A673 (cell line): ENCODE measurements at regions not wholly inside any gene's neighbourhood (a gene's known extent, or its start where the extent isn't known, plus 50 kb on each side); places are given as distances from the start of the nearest gene placed in this dataset.

Experiments
- BruUV-seq: library from RNA; stranded (reverse); fragments of 400-500 nt; replicated peaks from 2 replicates; lab custom pipeline; 2021; lab: Mats Ljungman, UMichigan
- CTCF ChIA-PET: fragments of 300-600 bp; sonication (Branson Sonifier 250); formaldehyde crosslinking; loops from one replicate; lab custom pipeline; 2022; ENCODE audit warnings: antibody characterized with exemption; lab: Charles Lee
- POLR2A ChIA-PET: fragments of 300-600 bp; sonication (Branson Sonifier 250); formaldehyde crosslinking; loops from one replicate; lab custom pipeline; 2022; ENCODE audit warnings: antibody characterized with exemption; ENCODE audit not compliant: low non-redundant PET; lab: Charles Lee
- DNase-seq: peaks from one replicate; pipeline ENCODE4 v3.0.0-alpha.2; 2015; ENCODE audit warnings: low spot score
- H3K27ac ChIP-seq: fragments of 200-600 bp; sonication (generic); 2 replicates; pipeline ENCODE4 v1.5.1; 2016; ENCODE audit warnings: mixed run types, low read depth, mild to moderate bottlenecking, mixed read lengths, antibody characterized with exemption, low read length; ENCODE audit not compliant: poor library complexity, severe bottlenecking
- H3K27me3 ChIP-seq: fragments of 200-600 bp; sonication (generic); replicated peaks from 2 replicates; pipeline ENCODE4 v1.6.1; 2017; ENCODE audit warnings: mixed run types, low read depth, mild to moderate bottlenecking, mixed read lengths, antibody characterized with exemption, low read length; ENCODE audit not compliant: insufficient read depth, poor library complexity
- H3K36me3 ChIP-seq: fragments of 200-600 bp; sonication (generic); 2 replicates; pipeline ENCODE4 v1.6.1; 2016; ENCODE audit warnings: mixed run types, mild to moderate bottlenecking, mixed read lengths, antibody characterized with exemption, low read length; ENCODE audit not compliant: insufficient read depth, poor library complexity, severe bottlenecking
- H3K4me1 ChIP-seq: fragments of 200-600 bp; sonication (generic); 2 replicates; pipeline ENCODE4 v1.6.1; 2017; ENCODE audit warnings: mixed run types, mild to moderate bottlenecking, mixed read lengths, antibody characterized with exemption, low read length; ENCODE audit not compliant: insufficient read depth, poor library complexity, severe bottlenecking
- H3K4me3 ChIP-seq: fragments of 200-600 bp; sonication (generic); 2 replicates; pipeline ENCODE4 v1.5.1; 2016; ENCODE audit warnings: low read depth, mixed run types, mild to moderate bottlenecking, mixed read lengths, low read length; ENCODE audit not compliant: poor library complexity, severe bottlenecking
- H3K9me3 ChIP-seq: fragments of 200-600 bp; sonication (generic); 2 replicates; pipeline ENCODE4 v1.6.1; 2016; ENCODE audit warnings: mixed run types, low read depth, mild to moderate bottlenecking, mixed read lengths, antibody characterized with exemption, low read length; ENCODE audit not compliant: poor library complexity, severe bottlenecking
- EZH2 ChIP-seq: fragments of 200-600 bp; sonication (generic); IDR thresholded peaks from 2 replicates; pipeline ENCODE4 v1.6.1; 2017; ENCODE audit warnings: borderline replicate concordance, low read depth, mild to moderate bottlenecking, mixed read lengths, antibody characterized with exemption, low read length; ENCODE audit not compliant: poor library complexity, severe bottlenecking
- intact Hi-C: fragments of 100-400 bp; cut with micrococcal nuclease; formaldehyde crosslinking; loops from one replicate; pipeline ENCODE4 v1.10.0; 2022; ENCODE audit not compliant: unreplicated experiment
- TF ChIP-seq, protein P1 (sequence below): fragments of 300-800, 200-600 bp; sonication (generic); conservative IDR thresholded peaks from 2 replicates; pipeline ENCODE4 v1.5.1; 2017; ENCODE audit warnings: low read depth, mild to moderate bottlenecking, antibody characterized with exemption, low read length, moderate library complexity, mixed read lengths

GRCh38 chr10:111532139-111532538, 455.3 kb downstream of the ADRA2A start:
- ChIA-PET POLR2A (no interaction called here), CTCF (no interaction called here)
- Histone ChIP-seq H3K27ac (no peak overlapping the region), H3K36me3 (no peaks in the 10 kb centered on the region), H3K4me3 (no peak overlapping the region), H3K9me3 (no peaks in the 10 kb centered on the region), H3K4me1 (no peaks in the 10 kb centered on the region), H3K27me3 (peaks cover 4% of the 10 kb centered on the region)
- intact Hi-C loops: no loop called here
- TF ChIP-seq, protein P1, sequence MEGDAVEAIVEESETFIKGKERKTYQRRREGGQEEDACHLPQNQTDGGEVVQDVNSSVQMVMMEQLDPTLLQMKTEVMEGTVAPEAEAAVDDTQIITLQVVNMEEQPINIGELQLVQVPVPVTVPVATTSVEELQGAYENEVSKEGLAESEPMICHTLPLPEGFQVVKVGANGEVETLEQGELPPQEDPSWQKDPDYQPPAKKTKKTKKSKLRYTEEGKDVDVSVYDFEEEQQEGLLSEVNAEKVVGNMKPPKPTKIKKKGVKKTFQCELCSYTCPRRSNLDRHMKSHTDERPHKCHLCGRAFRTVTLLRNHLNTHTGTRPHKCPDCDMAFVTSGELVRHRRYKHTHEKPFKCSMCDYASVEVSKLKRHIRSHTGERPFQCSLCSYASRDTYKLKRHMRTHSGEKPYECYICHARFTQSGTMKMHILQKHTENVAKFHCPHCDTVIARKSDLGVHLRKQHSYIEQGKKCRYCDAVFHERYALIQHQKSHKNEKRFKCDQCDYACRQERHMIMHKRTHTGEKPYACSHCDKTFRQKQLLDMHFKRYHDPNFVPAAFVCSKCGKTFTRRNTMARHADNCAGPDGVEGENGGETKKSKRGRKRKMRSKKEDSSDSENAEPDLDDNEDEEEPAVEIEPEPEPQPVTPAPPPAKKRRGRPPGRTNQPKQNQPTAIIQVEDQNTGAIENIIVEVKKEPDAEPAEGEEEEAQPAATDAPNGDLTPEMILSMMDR: no peak
- TF ChIP-seq EZH2: no peak
- no TSS peak for BruUV-seq
- DNase-seq: no peak

- TF ChIP-seq, protein P1: no peak
- TF ChIP-seq EZH2: no peak
- peaks cover 4% of the 10 kb centered on the region for H3K27me3 ChIP-seq
- H3K36me3 ChIP-seq: no peaks in the 10 kb centered on the region
Measured at GRCh38 chr10:111539246-111539645, 462.4 kb downstream of the ADRA2A start.

DNA sequence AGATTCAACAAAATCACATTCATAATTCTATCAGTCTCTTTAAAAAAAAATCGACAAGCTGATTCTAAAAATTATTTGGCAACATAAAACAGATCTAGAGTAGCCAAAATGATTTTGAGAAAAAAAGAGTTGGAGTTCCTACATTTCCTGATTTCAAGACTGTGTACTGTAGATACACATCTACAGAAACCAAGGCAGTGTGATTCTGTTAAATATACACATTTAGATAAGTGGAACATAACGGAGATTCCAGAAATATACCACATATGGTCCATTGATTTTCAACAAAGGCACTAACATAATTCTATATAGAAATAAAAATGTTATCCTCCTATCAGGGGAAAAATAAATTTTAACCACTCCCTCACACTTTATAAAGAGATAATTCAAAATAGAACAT, 467.0 kb downstream of the ADRA2A start:
- Histone ChIP-seq H3K27ac (no peak overlapping the region), H3K9me3 (no peaks in the 10 kb centered on the region), H3K4me1 (no peaks in the 10 kb centered on the region), H3K36me3 (no peaks in the 10 kb centered on the region), H3K27me3 (peaks cover 5% of the 10 kb centered on the region), H3K4me3 (no peak overlapping the region)
- no peak for TF ChIP-seq EZH2
- TF ChIP-seq, protein P1: no peak
- no peak for DNase-seq
- ChIA-PET CTCF (no interaction called here), POLR2A (no interaction called here)
- BruUV-seq: no TSS peak
- intact Hi-C loops: no loop called here

More at GRCh38 chr10:111539246-111539645, 462.4 kb downstream of the ADRA2A start:
- Histone ChIP-seq H3K27ac (no peak overlapping the region), H3K4me1 (no peaks in the 10 kb centered on the region), H3K4me3 (no peak overlapping the region), H3K9me3 (no peaks in the 10 kb centered on the region)
- BruUV-seq: no TSS peak
- intact Hi-C loops: no loop called here
- DNase-seq: no peak
- ChIA-PET CTCF (no interaction called here), POLR2A (no interaction called here)
